ENCODE measurements at regions not wholly inside any gene's neighbourhood (a gene's known extent, or its start where the extent isn't known, plus 50 kb on each side); places are given as distances from the start of the nearest gene placed in this dataset.

GRCh38 chrX:120775959-120776358 lies 99.7 kb downstream of the CT47B1 start:
- no peaks in the 10 kb centered on the region for H3K36me3 ChIP-seq (ENCODE audit: insufficient read depth, low read length)
- H3K27ac ChIP-seq (ENCODE audit: low read depth, low read length), result no peak overlapping the region
- no peaks in the 10 kb centered on the region for H3K79me2 ChIP-seq (ENCODE audit: control insufficient read depth, insufficient read depth, low read length, unreplicated experiment)
- no peak overlapping the region for H2AFZ ChIP-seq (ENCODE audit: low read length, unreplicated experiment)
- no peak overlapping the region for H3K4me3 ChIP-seq (ENCODE audit: low read depth, low read length)
- no peaks in the 10 kb centered on the region for H3K27me3 ChIP-seq (ENCODE audit: insufficient read depth, low read length)
- peaks cover 5% of the 10 kb centered on the region for H3K4me1 ChIP-seq (ENCODE audit: control insufficient read depth, insufficient read depth, low read length, unreplicated experiment)

- no peak overlapping the region for H3K4me3 ChIP-seq (ENCODE audit: low read depth, low read length)
- no peaks in the 10 kb centered on the region for H3K27me3 ChIP-seq (ENCODE audit: insufficient read depth, low read length)
- no peaks in the 10 kb centered on the region for H3K36me3 ChIP-seq (ENCODE audit: insufficient read depth, low read length)
- no peaks in the 10 kb centered on the region for H3K79me2 ChIP-seq (ENCODE audit: control insufficient read depth, insufficient read depth, low read length, unreplicated experiment)
- no peak overlapping the region for H2AFZ ChIP-seq (ENCODE audit: low read length, unreplicated experiment)
- peaks cover 14% of the 10 kb centered on the region for H3K4me1 ChIP-seq (ENCODE audit: control insufficient read depth, insufficient read depth, low read length, unreplicated experiment)
- H3K27ac ChIP-seq (ENCODE audit: low read depth, low read length), result no peak overlapping the region
These were observed 101.1 kb downstream of the CT47B1 start for GRCh38 chrX:120774606-120775005.

GRCh38 chrX:120773801-120774200 lies 101.9 kb downstream of the CT47B1 start:
- H3K79me2 ChIP-seq (ENCODE audit: control insufficient read depth, insufficient read depth, low read length, unreplicated experiment), result no peaks in the 10 kb centered on the region
- H3K27me3 ChIP-seq (ENCODE audit: insufficient read depth, low read length), result no peaks in the 10 kb centered on the region
- H3K4me1 ChIP-seq (ENCODE audit: control insufficient read depth, insufficient read depth, low read length, unreplicated experiment), result peaks cover 19% of the 10 kb centered on the region

GRCh38 chrX:120769576-120770341 lies 105.9 kb downstream of the CT47B1 start:
- Histone ChIP-seq H3K79me2 (ENCODE audit: control insufficient read depth, insufficient read depth, low read length, unreplicated experiment) (no peaks in the 10 kb centered on the region), H3K36me3 (ENCODE audit: insufficient read depth, low read length) (no peaks in the 10 kb centered on the region), H3K27me3 (ENCODE audit: insufficient read depth, low read length) (no peaks in the 10 kb centered on the region), H3K4me3 (ENCODE audit: low read depth, low read length) (no peak overlapping the region), H3K4me1 (ENCODE audit: control insufficient read depth, insufficient read depth, low read length, unreplicated experiment) (peaks cover 29% of the 10 kb centered on the region), H2AFZ (ENCODE audit: low read length, unreplicated experiment) (no peak overlapping the region), H3K27ac (ENCODE audit: low read depth, low read length) (peak overlapping the region; percentile 95)

More at GRCh38 chrX:120773801-120774200, 101.9 kb downstream of the CT47B1 start:
- H2AFZ ChIP-seq (ENCODE audit: low read length, unreplicated experiment), result no peak overlapping the region
- no peak overlapping the region for H3K27ac ChIP-seq (ENCODE audit: low read depth, low read length)
- no peak overlapping the region for H3K4me3 ChIP-seq (ENCODE audit: low read depth, low read length)
- no peaks in the 10 kb centered on the region for H3K36me3 ChIP-seq (ENCODE audit: insufficient read depth, low read length)

GRCh38 chrX:120768681-120769080 lies 107.0 kb downstream of the CT47B1 start:
- peak overlapping the region; percentile 95 for H3K27ac ChIP-seq (ENCODE audit: low read depth, low read length)
- H3K4me1 ChIP-seq (ENCODE audit: control insufficient read depth, insufficient read depth, low read length, unreplicated experiment), result peaks cover 29% of the 10 kb centered on the region
- H3K36me3 ChIP-seq (ENCODE audit: insufficient read depth, low read length), result no peaks in the 10 kb centered on the region
- H3K27me3 ChIP-seq (ENCODE audit: insufficient read depth, low read length), result no peaks in the 10 kb centered on the region
- H2AFZ ChIP-seq (ENCODE audit: low read length, unreplicated experiment), result no peak overlapping the region
- no peak overlapping the region for H3K4me3 ChIP-seq (ENCODE audit: low read depth, low read length)
- H3K79me2 ChIP-seq (ENCODE audit: control insufficient read depth, insufficient read depth, low read length, unreplicated experiment), result no peaks in the 10 kb centered on the region

GRCh38 chrX:120768254-120768653 lies 107.4 kb downstream of the CT47B1 start:
- Histone ChIP-seq H3K79me2 (ENCODE audit: control insufficient read depth, insufficient read depth, low read length, unreplicated experiment) (no peaks in the 10 kb centered on the region), H3K27ac (ENCODE audit: low read depth, low read length) (peak overlapping the region; percentile 95), H3K36me3 (ENCODE audit: insufficient read depth, low read length) (no peaks in the 10 kb centered on the region), H3K27me3 (ENCODE audit: insufficient read depth, low read length) (no peaks in the 10 kb centered on the region), H3K4me3 (ENCODE audit: low read depth, low read length) (no peak overlapping the region), H2AFZ (ENCODE audit: low read length, unreplicated experiment) (no peak overlapping the region), H3K4me1 (ENCODE audit: control insufficient read depth, insufficient read depth, low read length, unreplicated experiment) (peaks cover 29% of the 10 kb centered on the region)

GRCh38 chrX:120763269-120763668 lies 112.4 kb downstream of the CT47B1 start:
- Histone ChIP-seq H3K79me2 (ENCODE audit: control insufficient read depth, insufficient read depth, low read length, unreplicated experiment) (no peaks in the 10 kb centered on the region), H3K4me1 (ENCODE audit: control insufficient read depth, insufficient read depth, low read length, unreplicated experiment) (peaks cover 5% of the 10 kb centered on the region), H3K36me3 (ENCODE audit: insufficient read depth, low read length) (no peaks in the 10 kb centered on the region), H3K27me3 (ENCODE audit: insufficient read depth, low read length) (no peaks in the 10 kb centered on the region), H2AFZ (ENCODE audit: low read length, unreplicated experiment) (no peak overlapping the region), H3K4me3 (ENCODE audit: low read depth, low read length) (no peak overlapping the region), H3K27ac (ENCODE audit: low read depth, low read length) (no peak overlapping the region)

- no peak overlapping the region for H3K4me3 ChIP-seq (ENCODE audit: low read depth, low read length)
- no peaks in the 10 kb centered on the region for H3K36me3 ChIP-seq (ENCODE audit: insufficient read depth, low read length)
- H3K27me3 ChIP-seq (ENCODE audit: insufficient read depth, low read length), result no peaks in the 10 kb centered on the region
- no peak overlapping the region for H2AFZ ChIP-seq (ENCODE audit: low read length, unreplicated experiment)
- H3K79me2 ChIP-seq (ENCODE audit: control insufficient read depth, insufficient read depth, low read length, unreplicated experiment), result no peaks in the 10 kb centered on the region
- H3K27ac ChIP-seq (ENCODE audit: low read depth, low read length), result peak overlapping the region; percentile 45
- H3K4me1 ChIP-seq (ENCODE audit: control insufficient read depth, insufficient read depth, low read length, unreplicated experiment), result no peaks in the 10 kb centered on the region
These were observed 113.9 kb downstream of the CT47B1 start for GRCh38 chrX:120761810-120762209.

GRCh38 chrX:120759685-120760084 lies 116.0 kb downstream of the CT47B1 start:
- no peaks in the 10 kb centered on the region for H3K27me3 ChIP-seq (ENCODE audit: insufficient read depth, low read length)
- H3K27ac ChIP-seq (ENCODE audit: low read depth, low read length), result no peak overlapping the region
- H3K4me1 ChIP-seq (ENCODE audit: control insufficient read depth, insufficient read depth, low read length, unreplicated experiment), result no peaks in the 10 kb centered on the region
- no peaks in the 10 kb centered on the region for H3K79me2 ChIP-seq (ENCODE audit: control insufficient read depth, insufficient read depth, low read length, unreplicated experiment)
- no peaks in the 10 kb centered on the region for H3K36me3 ChIP-seq (ENCODE audit: insufficient read depth, low read length)
- no peak overlapping the region for H2AFZ ChIP-seq (ENCODE audit: low read length, unreplicated experiment)
- no peak overlapping the region for H3K4me3 ChIP-seq (ENCODE audit: low read depth, low read length)

GRCh38 chrX:120755066-120755846 lies 120.4 kb downstream of the CT47B1 start:
- Histone ChIP-seq H3K4me3 (ENCODE audit: low read depth, low read length) (no peak overlapping the region), H3K36me3 (ENCODE audit: insufficient read depth, low read length) (no peaks in the 10 kb centered on the region), H3K27me3 (ENCODE audit: insufficient read depth, low read length) (no peaks in the 10 kb centered on the region), H2AFZ (ENCODE audit: low read length, unreplicated experiment) (no peak overlapping the region), H3K79me2 (ENCODE audit: control insufficient read depth, insufficient read depth, low read length, unreplicated experiment) (no peaks in the 10 kb centered on the region), H3K4me1 (ENCODE audit: control insufficient read depth, insufficient read depth, low read length, unreplicated experiment) (no peaks in the 10 kb centered on the region), H3K27ac (ENCODE audit: low read depth, low read length) (no peak overlapping the region)

Measured in ACC112 (cell line).